ENCODE measurements at regions not wholly inside any gene's neighbourhood (a gene's known extent, or its start where the extent isn't known, plus 50 kb on each side); places are given as distances from the start of the nearest gene placed in this dataset.
A peak's percentile ranks its signal among the peaks of the same experiment; 100 is the strongest.

DNA sequence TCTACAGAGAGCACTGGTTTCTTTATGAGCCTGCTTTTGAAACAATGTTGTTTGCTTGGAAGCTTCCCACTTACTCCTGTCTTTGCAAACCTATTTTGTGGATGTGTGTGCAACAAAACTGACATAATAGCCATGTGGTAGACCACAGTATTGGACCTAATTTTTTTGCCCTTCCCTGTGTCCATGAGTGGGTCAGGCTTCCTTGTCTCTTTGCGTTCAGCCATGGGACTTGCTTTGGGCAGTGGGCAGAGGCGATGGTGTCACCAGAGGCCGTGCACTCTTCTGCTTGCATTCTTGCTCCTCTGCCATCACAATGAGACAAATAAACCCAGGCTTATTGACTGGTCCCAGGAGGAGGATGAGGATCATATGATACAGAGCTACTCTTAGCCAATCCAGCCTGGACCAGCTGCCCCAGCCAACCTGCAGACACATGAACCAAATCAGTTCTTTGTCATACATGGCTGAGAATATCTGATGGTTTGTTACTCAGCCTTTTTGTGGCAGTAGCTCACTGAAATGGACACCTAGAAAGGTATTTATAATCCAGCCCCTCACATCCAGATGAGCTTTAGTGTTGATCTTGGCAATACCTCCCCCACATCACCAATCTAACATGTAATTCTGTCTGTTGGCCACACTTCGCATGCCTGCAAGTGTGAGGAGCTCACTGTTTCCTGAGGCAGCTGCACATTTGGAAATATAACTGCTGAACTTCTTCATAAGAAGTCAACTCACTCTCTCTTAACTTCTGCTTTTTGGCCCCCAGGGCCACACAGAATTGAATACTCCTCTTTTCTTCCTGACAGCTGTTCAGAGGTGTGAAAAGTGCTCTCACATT lies 427.8 kb upstream of the ZMIZ1 start:
- no CpG with 5 or more reads among the region's 4 CpGs for WGBS (ENCODE audit: insufficient coverage, low lambda C conversion rate)
- peak overlapping the region; percentile 2 for H3K27ac ChIP-seq (ENCODE audit: low read length)
- no peaks in the 10 kb centered on the region for H3K36me3 ChIP-seq (ENCODE audit: control insufficient read depth, insufficient read depth, low read length)
- DNase-seq: no peak
- H3K9me3 ChIP-seq (ENCODE audit: control insufficient read depth, low read depth, low read length): no peaks in the 10 kb centered on the region
- H3K4me1 ChIP-seq (ENCODE audit: control insufficient read depth, insufficient read depth, low read length): peaks cover 28% of the 10 kb centered on the region
- H3K4me3 ChIP-seq (ENCODE audit: low read length): no peak overlapping the region
- H3K27me3 ChIP-seq (ENCODE audit: control insufficient read depth, insufficient read depth, low read length): no peaks in the 10 kb centered on the region

GRCh38 chr10:78641693-78642092 lies 427.1 kb upstream of the ZMIZ1 start:
- Histone ChIP-seq H3K4me1 (ENCODE audit: control insufficient read depth, insufficient read depth, low read length) (peaks cover 28% of the 10 kb centered on the region), H3K27ac (ENCODE audit: low read length) (no peak overlapping the region), H3K27me3 (ENCODE audit: control insufficient read depth, insufficient read depth, low read length) (no peaks in the 10 kb centered on the region), H3K4me3 (ENCODE audit: low read length) (no peak overlapping the region), H3K36me3 (ENCODE audit: control insufficient read depth, insufficient read depth, low read length) (no peaks in the 10 kb centered on the region), H3K9me3 (ENCODE audit: control insufficient read depth, low read depth, low read length) (no peaks in the 10 kb centered on the region)
- no CpG with 5 or more reads among the region's 5 CpGs for WGBS (ENCODE audit: insufficient coverage, low lambda C conversion rate)
- DNase-seq: no peak

DNA sequence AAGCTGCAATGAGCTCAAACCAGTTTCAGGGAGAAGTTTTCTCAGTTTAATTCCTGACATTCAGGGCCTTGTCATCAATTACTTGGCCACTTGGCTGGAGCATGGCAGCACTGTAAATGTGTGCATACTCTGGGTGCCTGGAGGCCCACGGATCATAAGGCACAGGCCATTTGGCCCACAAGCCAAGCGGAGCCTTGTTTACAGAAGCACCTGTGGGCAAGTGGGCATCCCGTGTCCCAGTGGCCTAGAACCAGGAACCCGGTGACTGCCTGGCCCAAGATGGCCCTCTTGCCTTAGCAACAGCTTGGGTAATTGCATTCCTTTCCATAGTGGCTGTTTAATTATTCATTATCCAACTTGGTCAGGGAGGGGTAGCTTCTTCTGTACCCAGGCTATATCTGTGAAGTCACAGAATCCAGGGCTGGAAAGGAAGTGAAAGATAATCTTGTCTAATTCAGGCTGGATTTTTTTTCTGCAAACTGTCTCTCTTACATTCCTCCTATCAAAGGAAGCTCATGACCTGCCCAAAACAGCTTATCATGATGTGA lies 426.4 kb upstream of the ZMIZ1 start:
- Histone ChIP-seq H3K9me3 (ENCODE audit: control insufficient read depth, low read depth, low read length) (no peaks in the 10 kb centered on the region), H3K36me3 (ENCODE audit: control insufficient read depth, insufficient read depth, low read length) (no peaks in the 10 kb centered on the region), H3K4me3 (ENCODE audit: low read length) (no peak overlapping the region), H3K4me1 (ENCODE audit: control insufficient read depth, insufficient read depth, low read length) (peaks cover 28% of the 10 kb centered on the region), H3K27me3 (ENCODE audit: control insufficient read depth, insufficient read depth, low read length) (no peaks in the 10 kb centered on the region), H3K27ac (ENCODE audit: low read length) (no peak overlapping the region)
- no CpG with 5 or more reads among the region's 4 CpGs for WGBS (ENCODE audit: insufficient coverage, low lambda C conversion rate)
- DNase-seq: no peak

DNA sequence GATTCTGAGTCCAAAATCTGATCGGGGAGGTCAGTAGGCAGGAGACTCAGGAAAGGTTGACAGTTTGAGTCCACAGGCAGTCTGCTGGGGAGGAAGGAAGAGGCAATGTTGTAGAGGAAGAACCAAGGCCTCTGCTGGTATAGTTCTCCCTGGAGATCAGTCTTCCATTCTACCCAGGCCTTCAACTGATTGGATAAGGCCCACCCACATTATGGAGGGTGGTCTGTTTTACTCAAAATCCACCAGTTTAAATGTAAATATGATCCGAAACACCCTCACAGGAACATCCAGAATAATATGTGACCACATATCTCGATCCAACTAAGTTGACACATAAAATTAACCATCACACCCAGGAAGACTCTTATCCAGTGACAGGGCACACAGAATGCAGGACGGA lies 425.3 kb upstream of the ZMIZ1 start:
- no peaks in the 10 kb centered on the region for H3K27me3 ChIP-seq (ENCODE audit: control insufficient read depth, insufficient read depth, low read length)
- no peaks in the 10 kb centered on the region for H3K9me3 ChIP-seq (ENCODE audit: control insufficient read depth, low read depth, low read length)
- no peak overlapping the region for H3K4me3 ChIP-seq (ENCODE audit: low read length)
- 80% methylated on average over 1 of the region's 4 CpGs for WGBS (ENCODE audit: insufficient coverage, low lambda C conversion rate)
- no peak for DNase-seq
- H3K27ac ChIP-seq (ENCODE audit: low read length): no peak overlapping the region
- H3K4me1 ChIP-seq (ENCODE audit: control insufficient read depth, insufficient read depth, low read length): peaks cover 28% of the 10 kb centered on the region
- no peaks in the 10 kb centered on the region for H3K36me3 ChIP-seq (ENCODE audit: control insufficient read depth, insufficient read depth, low read length)

DNA sequence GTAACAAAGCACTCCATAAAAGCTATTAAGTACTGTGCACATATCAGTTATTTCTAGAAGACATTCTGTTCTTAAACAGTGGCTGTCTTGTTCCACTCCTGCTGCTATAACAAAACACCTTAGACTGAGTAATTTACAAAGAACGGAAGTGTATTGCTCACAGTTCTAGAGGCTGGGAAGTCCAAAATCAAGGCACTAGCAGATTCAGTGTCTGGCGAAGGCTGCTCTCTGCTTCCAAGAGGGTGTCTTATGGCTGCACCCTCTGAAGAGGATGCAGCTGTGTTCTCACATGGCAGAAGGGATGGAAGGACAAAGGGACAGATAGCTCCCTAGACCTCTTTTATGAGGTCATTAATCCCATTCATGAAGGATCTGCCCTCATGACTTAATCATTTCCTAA lies 424.2 kb upstream of the ZMIZ1 start:
- Histone ChIP-seq H3K4me1 (ENCODE audit: control insufficient read depth, insufficient read depth, low read length) (peaks cover 28% of the 10 kb centered on the region), H3K4me3 (ENCODE audit: low read length) (no peak overlapping the region), H3K9me3 (ENCODE audit: control insufficient read depth, low read depth, low read length) (no peaks in the 10 kb centered on the region), H3K27me3 (ENCODE audit: control insufficient read depth, insufficient read depth, low read length) (no peaks in the 10 kb centered on the region), H3K36me3 (ENCODE audit: control insufficient read depth, insufficient read depth, low read length) (no peaks in the 10 kb centered on the region), H3K27ac (ENCODE audit: low read length) (peak overlapping the region; percentile 26)
- no peak for DNase-seq
- no CpG with 5 or more reads among the region's 2 CpGs for WGBS (ENCODE audit: insufficient coverage, low lambda C conversion rate)

- DNase-seq: peak; percentile 71 to 79
- no CpG with 5 or more reads among the region's 5 CpGs for WGBS (ENCODE audit: insufficient coverage, low lambda C conversion rate)
- peaks cover 25% of the 10 kb centered on the region for H3K4me1 ChIP-seq (ENCODE audit: control insufficient read depth, insufficient read depth, low read length)
- H3K27ac ChIP-seq (ENCODE audit: low read length): peak overlapping the region; percentile 42
- H3K4me3 ChIP-seq (ENCODE audit: low read length): no peak overlapping the region
- H3K9me3 ChIP-seq (ENCODE audit: control insufficient read depth, low read depth, low read length): no peaks in the 10 kb centered on the region
- no peaks in the 10 kb centered on the region for H3K27me3 ChIP-seq (ENCODE audit: control insufficient read depth, insufficient read depth, low read length)
- H3K36me3 ChIP-seq (ENCODE audit: control insufficient read depth, insufficient read depth, low read length): no peaks in the 10 kb centered on the region
These were observed 423.5 kb upstream of the ZMIZ1 start for GRCh38 chr10:78645169-78645686.

GRCh38 chr10:78645975-78646374 lies 422.8 kb upstream of the ZMIZ1 start:
- no peak for DNase-seq
- no peaks in the 10 kb centered on the region for H3K36me3 ChIP-seq (ENCODE audit: control insufficient read depth, insufficient read depth, low read length)
- H3K27ac ChIP-seq (ENCODE audit: low read length): peak overlapping the region; percentile 42
- H3K4me1 ChIP-seq (ENCODE audit: control insufficient read depth, insufficient read depth, low read length): peaks cover 24% of the 10 kb centered on the region
- H3K27me3 ChIP-seq (ENCODE audit: control insufficient read depth, insufficient read depth, low read length): no peaks in the 10 kb centered on the region
- no CpG with 5 or more reads among the region's 4 CpGs for WGBS (ENCODE audit: insufficient coverage, low lambda C conversion rate)
- H3K4me3 ChIP-seq (ENCODE audit: low read length): no peak overlapping the region
- H3K9me3 ChIP-seq (ENCODE audit: control insufficient read depth, low read depth, low read length): no peaks in the 10 kb centered on the region

- DNase-seq: no peak
- no CpG with 5 or more reads among the region's 4 CpGs for WGBS (ENCODE audit: insufficient coverage, low lambda C conversion rate)
These were observed 420.4 kb upstream of the ZMIZ1 start for GRCh38 chr10:78648256-78648860.

GRCh38 chr10:78649429-78649828 lies 419.3 kb upstream of the ZMIZ1 start:
- no peak for DNase-seq
- Histone ChIP-seq H3K27me3 (ENCODE audit: control insufficient read depth, insufficient read depth, low read length) (no peaks in the 10 kb centered on the region), H3K27ac (ENCODE audit: low read length) (no peak overlapping the region), H3K9me3 (ENCODE audit: control insufficient read depth, low read depth, low read length) (no peaks in the 10 kb centered on the region), H3K36me3 (ENCODE audit: control insufficient read depth, insufficient read depth, low read length) (no peaks in the 10 kb centered on the region), H3K4me3 (ENCODE audit: low read length) (no peak overlapping the region), H3K4me1 (ENCODE audit: control insufficient read depth, insufficient read depth, low read length) (peaks cover 12% of the 10 kb centered on the region)
- 100% methylated on average over 1 of the region's 2 CpGs for WGBS (ENCODE audit: insufficient coverage, low lambda C conversion rate)

More at GRCh38 chr10:78648256-78648860, 420.4 kb upstream of the ZMIZ1 start:
- no peaks in the 10 kb centered on the region for H3K9me3 ChIP-seq (ENCODE audit: control insufficient read depth, low read depth, low read length)
- peaks cover 12% of the 10 kb centered on the region for H3K4me1 ChIP-seq (ENCODE audit: control insufficient read depth, insufficient read depth, low read length)
- no peak overlapping the region for H3K4me3 ChIP-seq (ENCODE audit: low read length)
- H3K27me3 ChIP-seq (ENCODE audit: control insufficient read depth, insufficient read depth, low read length): no peaks in the 10 kb centered on the region
- H3K36me3 ChIP-seq (ENCODE audit: control insufficient read depth, insufficient read depth, low read length): no peaks in the 10 kb centered on the region
- H3K27ac ChIP-seq (ENCODE audit: low read length): no peak overlapping the region

GRCh38 chr10:78650122-78650521 lies 418.6 kb upstream of the ZMIZ1 start:
- H3K36me3 ChIP-seq (ENCODE audit: control insufficient read depth, insufficient read depth, low read length): no peaks in the 10 kb centered on the region
- no peak for DNase-seq
- H3K9me3 ChIP-seq (ENCODE audit: control insufficient read depth, low read depth, low read length): no peaks in the 10 kb centered on the region
- H3K27me3 ChIP-seq (ENCODE audit: control insufficient read depth, insufficient read depth, low read length): no peaks in the 10 kb centered on the region
- H3K4me3 ChIP-seq (ENCODE audit: low read length): no peak overlapping the region
- H3K27ac ChIP-seq (ENCODE audit: low read length): no peak overlapping the region
- H3K4me1 ChIP-seq (ENCODE audit: control insufficient read depth, insufficient read depth, low read length): peaks cover 8% of the 10 kb centered on the region
